ENCODE measurements at regions not wholly inside any gene's neighbourhood (a gene's known extent, or its start where the extent isn't known, plus 50 kb on each side); places are given as distances from the start of the nearest gene placed in this dataset.

GRCh38 chr13:61162636-61163035 lies 253.0 kb downstream of the PCDH20 start:
- no peak overlapping the region for H3K4me3 ChIP-seq
- no peaks in the 10 kb centered on the region for H3K4me1 ChIP-seq (ENCODE audit: low read depth)
- TF ChIP-seq, protein P1, sequence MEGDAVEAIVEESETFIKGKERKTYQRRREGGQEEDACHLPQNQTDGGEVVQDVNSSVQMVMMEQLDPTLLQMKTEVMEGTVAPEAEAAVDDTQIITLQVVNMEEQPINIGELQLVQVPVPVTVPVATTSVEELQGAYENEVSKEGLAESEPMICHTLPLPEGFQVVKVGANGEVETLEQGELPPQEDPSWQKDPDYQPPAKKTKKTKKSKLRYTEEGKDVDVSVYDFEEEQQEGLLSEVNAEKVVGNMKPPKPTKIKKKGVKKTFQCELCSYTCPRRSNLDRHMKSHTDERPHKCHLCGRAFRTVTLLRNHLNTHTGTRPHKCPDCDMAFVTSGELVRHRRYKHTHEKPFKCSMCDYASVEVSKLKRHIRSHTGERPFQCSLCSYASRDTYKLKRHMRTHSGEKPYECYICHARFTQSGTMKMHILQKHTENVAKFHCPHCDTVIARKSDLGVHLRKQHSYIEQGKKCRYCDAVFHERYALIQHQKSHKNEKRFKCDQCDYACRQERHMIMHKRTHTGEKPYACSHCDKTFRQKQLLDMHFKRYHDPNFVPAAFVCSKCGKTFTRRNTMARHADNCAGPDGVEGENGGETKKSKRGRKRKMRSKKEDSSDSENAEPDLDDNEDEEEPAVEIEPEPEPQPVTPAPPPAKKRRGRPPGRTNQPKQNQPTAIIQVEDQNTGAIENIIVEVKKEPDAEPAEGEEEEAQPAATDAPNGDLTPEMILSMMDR (IDR thresholded peaks at IDR 0.05; ENCODE audit: low read depth, low read length), result no peak
- no peaks in the 10 kb centered on the region for H3K27me3 ChIP-seq
- DNase-seq (ENCODE audit: low read depth in 1 of 2, low spot score in 1 of 2), result no peak
- H3K36me3 ChIP-seq, result no peaks in the 10 kb centered on the region
- no peak overlapping the region for H3K27ac ChIP-seq
- no peaks in the 10 kb centered on the region for H3K9me3 ChIP-seq (ENCODE audit: low read depth)

GRCh38 chr13:61162106-61162505 lies 253.5 kb downstream of the PCDH20 start:
- no peak overlapping the region for H3K4me3 ChIP-seq
- TF ChIP-seq, protein P1 (IDR thresholded peaks at IDR 0.05; ENCODE audit: low read depth, low read length), result no peak
- DNase-seq (ENCODE audit: low read depth in 1 of 2, low spot score in 1 of 2), result no peak
- no peaks in the 10 kb centered on the region for H3K27me3 ChIP-seq
- H3K27ac ChIP-seq, result no peak overlapping the region
- H3K4me1 ChIP-seq (ENCODE audit: low read depth), result no peaks in the 10 kb centered on the region
- no peaks in the 10 kb centered on the region for H3K9me3 ChIP-seq (ENCODE audit: low read depth)
- no peaks in the 10 kb centered on the region for H3K36me3 ChIP-seq

DNA sequence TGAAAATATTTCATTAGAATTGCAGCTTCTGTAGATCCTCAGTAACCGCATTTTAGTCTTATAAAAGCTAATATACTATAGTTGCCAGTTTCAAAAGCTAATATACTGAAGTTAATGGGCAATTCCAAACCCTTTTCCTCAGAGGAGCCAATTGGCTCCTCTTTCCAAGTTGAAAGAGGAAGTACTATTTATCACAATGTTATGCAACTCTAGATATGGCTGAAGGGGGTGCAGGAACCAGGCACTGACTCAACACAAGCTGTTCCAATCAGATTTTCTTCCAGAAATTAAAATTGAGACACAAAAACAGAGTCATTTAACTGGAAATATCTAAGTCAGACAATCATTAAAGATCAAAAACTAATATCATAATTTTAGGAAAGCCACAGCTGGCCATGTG lies 258.9 kb downstream of the PCDH20 start:
- no peaks in the 10 kb centered on the region for H3K4me1 ChIP-seq (ENCODE audit: low read depth)
- TF ChIP-seq, protein P1 (IDR thresholded peaks at IDR 0.05; ENCODE audit: low read depth, low read length), result no peak
- H3K27ac ChIP-seq, result no peak overlapping the region
- H3K4me3 ChIP-seq, result no peak overlapping the region
- no peaks in the 10 kb centered on the region for H3K9me3 ChIP-seq (ENCODE audit: low read depth)
- DNase-seq (ENCODE audit: low read depth in 1 of 2, low spot score in 1 of 2), result peak in 1 of 2 donors; percentile 40
- H3K36me3 ChIP-seq, result no peaks in the 10 kb centered on the region
- H3K27me3 ChIP-seq, result no peaks in the 10 kb centered on the region

DNA sequence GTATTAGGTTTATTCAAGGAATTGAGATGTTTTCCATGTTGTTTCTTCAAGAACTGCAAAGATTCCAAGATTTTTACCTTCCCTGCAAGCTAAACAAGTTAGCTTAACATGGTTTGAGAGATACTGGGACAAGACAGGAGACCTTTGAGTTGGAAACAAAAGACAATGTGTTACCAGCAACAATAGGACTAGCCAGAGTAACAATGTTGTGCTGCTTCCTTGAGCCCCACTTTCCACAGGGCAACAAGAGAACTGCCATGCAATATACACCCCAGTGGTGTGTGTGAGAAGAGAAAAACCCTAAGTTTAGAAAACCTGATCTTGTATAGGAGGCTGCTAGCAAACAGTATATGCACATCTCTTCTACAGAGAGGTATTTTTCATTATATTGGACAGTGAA lies 264.6 kb downstream of the PCDH20 start:
- no peaks in the 10 kb centered on the region for H3K9me3 ChIP-seq (ENCODE audit: low read depth)
- H3K4me3 ChIP-seq, result no peak overlapping the region
- H3K4me1 ChIP-seq (ENCODE audit: low read depth), result no peaks in the 10 kb centered on the region
- H3K36me3 ChIP-seq, result no peaks in the 10 kb centered on the region
- TF ChIP-seq, protein P1 (IDR thresholded peaks at IDR 0.05; ENCODE audit: low read depth, low read length), result no peak
- H3K27ac ChIP-seq, result no peak overlapping the region
- no peak for DNase-seq (ENCODE audit: low read depth in 1 of 2, low spot score in 1 of 2)
- H3K27me3 ChIP-seq, result no peaks in the 10 kb centered on the region

DNA sequence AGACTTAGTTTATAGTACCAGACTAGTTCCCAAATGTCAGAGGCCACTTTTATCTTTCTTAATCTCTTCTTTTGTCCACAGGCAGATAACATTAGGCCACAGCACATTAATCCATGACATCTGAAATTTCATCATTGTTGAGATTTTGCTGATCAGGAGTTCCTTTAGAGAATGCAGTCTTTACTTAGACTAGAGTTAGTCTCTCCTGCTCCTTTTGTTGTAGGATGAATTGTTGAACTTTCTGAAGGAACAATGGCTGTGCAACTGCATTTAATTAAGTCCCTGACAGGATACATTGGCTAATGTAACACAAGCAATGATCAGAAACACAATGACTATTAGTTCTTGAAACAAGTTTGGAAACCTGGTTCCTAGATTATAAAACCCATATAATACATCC lies 266.3 kb downstream of the PCDH20 start:
- peak in 1 of 2 donors; percentile 4 for DNase-seq (ENCODE audit: low read depth in 1 of 2, low spot score in 1 of 2)
- no peak overlapping the region for H3K27ac ChIP-seq

More for the DNA sequence above, 266.3 kb downstream of the PCDH20 start:
- no peaks in the 10 kb centered on the region for H3K9me3 ChIP-seq (ENCODE audit: low read depth)
- H3K36me3 ChIP-seq, result no peaks in the 10 kb centered on the region
- H3K4me3 ChIP-seq, result no peak overlapping the region
- H3K4me1 ChIP-seq (ENCODE audit: low read depth), result no peaks in the 10 kb centered on the region
- TF ChIP-seq, protein P1 (IDR thresholded peaks at IDR 0.05; ENCODE audit: low read depth, low read length), result no peak
- no peaks in the 10 kb centered on the region for H3K27me3 ChIP-seq

All from cardiac muscle cell (in vitro differentiated cells and primary cell).